HepG2 (cell line): ENCODE measurements at regions not wholly inside any gene's neighbourhood (a gene's known extent, or its start where the extent isn't known, plus 50 kb on each side); places are given as distances from the start of the nearest gene placed in this dataset.

Source experiments
- ATAC-seq: fragments of 200-7000 bp; cut with Tn5 transposase; 3 replicates; pipeline ENCODE4 v1.9.1; 2020; ENCODE audit warnings: mild to moderate bottlenecking, moderate library complexity
- BruUV-seq: library from RNA; stranded (reverse); fragments of 400-500 nt; replicated peaks from 2 replicates; lab custom pipeline; 2021; lab: Mats Ljungman, UMichigan
- CTCF ChIA-PET: fragments of 300-600 bp; formaldehyde crosslinking; extraction: SDS; loops from one replicate; lab custom pipeline; 2021; ENCODE audit warnings: low total read pairs, inconsistent platforms, low intra/inter-chr PET ratio; lab: Yijun Ruan, JAX
- POLR2A ChIA-PET: fragments of 350-600 bp; sonication (Branson Sonifier 250); formaldehyde crosslinking; loops from one replicate; lab custom pipeline; 2020; ENCODE audit warnings: antibody characterized with exemption, inconsistent platforms; lab: Yijun Ruan, JAX
- DNase-seq: peaks from one replicate; pipeline ENCODE4 v3.0.0-alpha.2; 2015; ENCODE audit warnings: low spot score
- FAIRE-seq: peaks from 3 replicates; lab custom pipeline; 2011; peaks lifted over from hg19 to GRCh38; lab: Jason Lieb, UNC
- H2AFZ ChIP-seq: one replicate; pipeline ENCODE4 v1.6.1; 2011; ENCODE audit warnings: low read length, inconsistent platforms
- H3K27ac ChIP-seq: fragments of 300-600 bp; 3 replicates; pipeline ENCODE4 v1.8.0; 2011; ENCODE audit warnings: mixed run types, mild to moderate bottlenecking, mixed read lengths, low read length, inconsistent platforms; ENCODE audit not compliant: insufficient read depth; ENCODE audit errors: extremely low read length
- H3K27me3 ChIP-seq, 2 experiments: fragments of 200-600 bp in 1 of 2; 2 replicates in 1 of 2; 3 replicates in 1 of 2; pipeline versions ENCODE4 v1.6.0 to v1.8.0; 2011; ENCODE audit warnings: low read length in 2 of 2, mild to moderate bottlenecking in 2 of 2, moderate library complexity in 2 of 2, inconsistent platforms in 1 of 2; ENCODE audit not compliant: insufficient read depth in 2 of 2, control insufficient read depth in 1 of 2
- H3K36me3 ChIP-seq, 2 experiments: fragments of 200-600 bp in 1 of 2; replicated peaks in 1 of 2; 2 replicates in 1 of 2; 3 replicates in 1 of 2; pipeline versions ENCODE4 v1.5.1 to v1.8.0; 2011; ENCODE audit warnings: low read length in 2 of 2, inconsistent platforms in 1 of 2; ENCODE audit not compliant: insufficient read depth in 2 of 2, control insufficient read depth in 1 of 2
- H3K4me1 ChIP-seq: 2 replicates; pipeline ENCODE4 v1.5.1; 2012; ENCODE audit warnings: low read length, inconsistent platforms; ENCODE audit not compliant: insufficient read depth
- H3K4me2 ChIP-seq: 2 replicates; pipeline ENCODE4 v1.6.0; 2011; ENCODE audit warnings: low read depth, low read length, inconsistent platforms
- H3K4me3 ChIP-seq, 3 experiments: fragments of 200-600 bp in 1 of 3; sonication (generic), shearing (Covaris generic) in 1 of 3; replicated peaks in 1 of 3; 2 replicates each; pipeline ENCODE4 v1.5.1; 2011 to 2016; ENCODE audit warnings: low read length in 3 of 3, inconsistent platforms in 2 of 3, low read depth in 2 of 3, mild to moderate bottlenecking in 2 of 3, control low read depth in 1 of 3, mixed read lengths in 1 of 3; ENCODE audit not compliant: insufficient read depth in 1 of 3
- H3K79me2 ChIP-seq: one replicate; pipeline ENCODE4 v1.6.1; 2011; ENCODE audit warnings: low read length, inconsistent platforms; ENCODE audit not compliant: insufficient read depth
- H3K9ac ChIP-seq: 2 replicates; pipeline ENCODE4 v1.6.0; 2011; ENCODE audit warnings: mild to moderate bottlenecking, low read depth, low read length, inconsistent platforms; ENCODE audit not compliant: insufficient read depth
- H3K9me3 ChIP-seq: 2 replicates; pipeline ENCODE4 v1.5.1; 2012; ENCODE audit warnings: mild to moderate bottlenecking, low read length
- H4K20me1 ChIP-seq: 2 replicates; pipeline ENCODE4 v1.6.0; 2011; ENCODE audit warnings: inconsistent platforms, mild to moderate bottlenecking, low read length, moderate library complexity; ENCODE audit not compliant: insufficient read depth
- AKAP8 ChIP-seq: sonication (generic); formaldehyde crosslinking; IDR thresholded peaks from 2 replicates; pipeline ENCODE4 v1.5.1; 2020; ENCODE audit warnings: mild to moderate bottlenecking, missing genetic modification reagents
- EHMT2 ChIP-seq: fragments of 200-600 bp; sonication (generic); IDR thresholded peaks from 2 replicates; pipeline ENCODE4 v1.7.0; 2017; ENCODE audit warnings: antibody characterized with exemption, low read depth, low read length, borderline replicate concordance
- KDM6A ChIP-seq: IDR thresholded peaks from 2 replicates; pipeline ENCODE4 v1.6.1; 2016; ENCODE audit warnings: low read depth
- MED13 ChIP-seq: sonication (generic); formaldehyde crosslinking; IDR thresholded peaks from 2 replicates; pipeline ENCODE4 v1.5.0; 2020; ENCODE audit warnings: missing genetic modification reagents
- MLLT10 ChIP-seq: sonication (generic); formaldehyde crosslinking; IDR thresholded peaks from 2 replicates; pipeline ENCODE4 v1.4.0; 2020; ENCODE audit warnings: missing genetic modification reagents
- STAT6 ChIP-seq: sonication (generic); formaldehyde crosslinking; IDR thresholded peaks from 2 replicates; pipeline ENCODE4 v1.4.0; 2020; ENCODE audit warnings: missing genetic modification reagents, mild to moderate bottlenecking, borderline replicate concordance
- ZBTB39 ChIP-seq: sonication (generic); formaldehyde crosslinking; IDR thresholded peaks from 2 replicates; pipeline ENCODE4 v1.5.0; 2020; ENCODE audit warnings: missing genetic modification reagents
- ZBTB8A ChIP-seq: sonication (generic); formaldehyde crosslinking; IDR thresholded peaks from 2 replicates; pipeline ENCODE4 v1.4.0; 2020; ENCODE audit warnings: mild to moderate bottlenecking, low read depth, missing genetic modification reagents, borderline replicate concordance
- ZSCAN31 ChIP-seq: sonication (generic); formaldehyde crosslinking; IDR thresholded peaks from 2 replicates; pipeline ENCODE4 v1.5.0; 2020; ENCODE audit warnings: low read depth, mild to moderate bottlenecking, missing genetic modification reagents
- in situ Hi-C: cut with HindIII; loops from 2 replicates; pipeline ENCODE4 v1.10.0; 2017; ENCODE audit warnings: low pct_unique_long_range_greater_than_20kb; ENCODE audit not compliant: extremely low pct_ligation_motif_present
- intact Hi-C: fragments of 100-400 bp; cut with micrococcal nuclease; formaldehyde crosslinking; loops from one replicate; pipeline ENCODE4 v1.10.0; 2022; ENCODE audit not compliant: unreplicated experiment
- TF ChIP-seq, protein P1 (sequence below), 2 experiments: fragments of 450-650 bp in 1 of 2; sonication (generic) in 1 of 2; formaldehyde crosslinking; IDR thresholded peaks; 2 replicates each; pipeline versions ENCODE4 v1.5.0 to v1.8.0; 2020 to 2022; ENCODE audit warnings: mild to moderate bottlenecking in 1 of 2, missing genetic modification reagents in 1 of 2
- TF ChIP-seq, protein P2 (sequence below): sonication (generic); formaldehyde crosslinking; IDR thresholded peaks from 2 replicates; pipeline ENCODE4 v1.4.0; 2020; ENCODE audit warnings: missing genetic modification reagents

DNA sequence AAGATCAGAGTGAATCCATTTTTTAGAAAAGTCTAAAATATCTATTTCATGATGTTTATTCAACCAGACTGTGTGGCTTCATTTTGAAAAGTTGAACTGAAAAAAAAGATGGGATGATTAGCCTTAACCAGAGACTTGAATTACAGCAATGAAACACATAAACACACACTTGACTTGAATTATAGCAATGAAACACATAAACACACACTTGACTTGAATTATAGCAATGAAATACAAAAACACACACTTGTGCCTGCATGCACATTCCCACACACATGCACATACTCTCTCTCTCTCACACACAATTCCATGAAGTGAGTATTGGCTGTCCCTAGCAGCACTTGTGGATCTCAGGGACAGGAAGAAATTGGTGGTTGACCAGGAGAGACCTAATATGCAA, 286.8 kb downstream of the USP46 start:
- ChIA-PET POLR2A (no interaction called here), CTCF (no interaction called here)
- Histone ChIP-seq H3K4me1 (peaks cover 47% of the 10 kb centered on the region), H3K36me3 (no peaks in the 10 kb centered on the region), H3K9me3 (no peaks in the 10 kb centered on the region), H3K27me3 (no peaks in the 10 kb centered on the region), H3K4me2 (no peak overlapping the region), H3K9ac (no peak overlapping the region), H2AFZ (no peak overlapping the region), H3K27ac (no peak overlapping the region), H3K79me2 (no peaks in the 10 kb centered on the region), H3K4me3 (no peak overlapping the region), H4K20me1 (no peaks in the 10 kb centered on the region)
- no peak for ATAC-seq
- BruUV-seq: no TSS peak
- TF ChIP-seq STAT6 (CRISPR knock-in tag) (no peak), MED13 (CRISPR knock-in tag) (no peak), EHMT2 (no peak), AKAP8 (CRISPR knock-in tag) (no peak), KDM6A (CRISPR knock-in tag) (no peak), ZBTB8A (no peak), MLLT10 (CRISPR knock-in tag) (no peak), ZSCAN31 (CRISPR knock-in tag) (no peak), ZBTB39 (CRISPR knock-in tag) (no peak)
- TF ChIP-seq, protein P1, sequence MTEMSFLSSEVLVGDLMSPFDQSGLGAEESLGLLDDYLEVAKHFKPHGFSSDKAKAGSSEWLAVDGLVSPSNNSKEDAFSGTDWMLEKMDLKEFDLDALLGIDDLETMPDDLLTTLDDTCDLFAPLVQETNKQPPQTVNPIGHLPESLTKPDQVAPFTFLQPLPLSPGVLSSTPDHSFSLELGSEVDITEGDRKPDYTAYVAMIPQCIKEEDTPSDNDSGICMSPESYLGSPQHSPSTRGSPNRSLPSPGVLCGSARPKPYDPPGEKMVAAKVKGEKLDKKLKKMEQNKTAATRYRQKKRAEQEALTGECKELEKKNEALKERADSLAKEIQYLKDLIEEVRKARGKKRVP (CRISPR knock-in tag; IDR thresholded peaks at IDR 0.05): no peak
- TF ChIP-seq, protein P2, sequence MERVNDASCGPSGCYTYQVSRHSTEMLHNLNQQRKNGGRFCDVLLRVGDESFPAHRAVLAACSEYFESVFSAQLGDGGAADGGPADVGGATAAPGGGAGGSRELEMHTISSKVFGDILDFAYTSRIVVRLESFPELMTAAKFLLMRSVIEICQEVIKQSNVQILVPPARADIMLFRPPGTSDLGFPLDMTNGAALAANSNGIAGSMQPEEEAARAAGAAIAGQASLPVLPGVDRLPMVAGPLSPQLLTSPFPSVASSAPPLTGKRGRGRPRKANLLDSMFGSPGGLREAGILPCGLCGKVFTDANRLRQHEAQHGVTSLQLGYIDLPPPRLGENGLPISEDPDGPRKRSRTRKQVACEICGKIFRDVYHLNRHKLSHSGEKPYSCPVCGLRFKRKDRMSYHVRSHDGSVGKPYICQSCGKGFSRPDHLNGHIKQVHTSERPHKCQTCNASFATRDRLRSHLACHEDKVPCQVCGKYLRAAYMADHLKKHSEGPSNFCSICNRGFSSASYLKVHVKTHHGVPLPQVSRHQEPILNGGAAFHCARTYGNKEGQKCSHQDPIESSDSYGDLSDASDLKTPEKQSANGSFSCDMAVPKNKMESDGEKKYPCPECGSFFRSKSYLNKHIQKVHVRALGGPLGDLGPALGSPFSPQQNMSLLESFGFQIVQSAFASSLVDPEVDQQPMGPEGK (CRISPR knock-in tag): no peak
- intact Hi-C loops (no loop called here), in situ Hi-C loops (loop anchor here (5.0 to 10.0 kb wide), 3 partner anchors 137 to 340 kb away; no protein-coding TSS in a partner anchor)
- no peak for DNase-seq
- FAIRE-seq: no peak
